CD4-positive, alpha-beta memory T cell (primary cell): ENCODE measurements at regions not wholly inside any gene's neighbourhood (a gene's known extent, or its start where the extent isn't known, plus 50 kb on each side); places are given as distances from the start of the nearest gene placed in this dataset.

Source experiments
- CTCF ChIA-PET: fragments of 350-600 bp; sonication (Branson Sonifier 250); formaldehyde crosslinking; loops from one replicate; lab custom pipeline; 2021; ENCODE audit warnings: inconsistent platforms; ENCODE audit not compliant: partially characterized antibody; lab: Charles Lee
- POLR2A ChIA-PET: fragments of 350-600 bp; sonication (Branson Sonifier 250); formaldehyde crosslinking; loops from one replicate; lab custom pipeline; 2021; ENCODE audit not compliant: partially characterized antibody; lab: Charles Lee
- DNase-seq, 5 donors: peaks; one replicate each; pipeline versions ENCODE4 v3.0.0 to v3.0.0-alpha.2; 2020 to 2022; ENCODE audit warnings: mixed read lengths in 1 of 5
- H3K27ac ChIP-seq: one replicate; pipeline ENCODE4 v1.7.0; 2013; ENCODE audit warnings: low read depth, low read length
- H3K27me3 ChIP-seq: 2 replicates; pipeline ENCODE4 v1.7.0; 2013; ENCODE audit warnings: mild to moderate bottlenecking, low read length, moderate library complexity; ENCODE audit not compliant: insufficient read depth
- H3K36me3 ChIP-seq: 2 replicates; pipeline ENCODE4 v1.7.0; 2013; ENCODE audit warnings: mild to moderate bottlenecking, low read length, moderate library complexity; ENCODE audit not compliant: insufficient read depth
- H3K4me1 ChIP-seq: 2 replicates; pipeline ENCODE4 v1.7.0; 2013; ENCODE audit warnings: mild to moderate bottlenecking, low read length, moderate library complexity; ENCODE audit not compliant: insufficient read depth
- H3K4me3 ChIP-seq, 2 donors: one replicate each; pipeline ENCODE4 v1.7.0; 2013; ENCODE audit warnings: low read length in 2 of 2, mild to moderate bottlenecking in 1 of 2
- H3K9me3 ChIP-seq, 2 donors: one replicate each; pipeline ENCODE4 v1.7.0; 2013; ENCODE audit warnings: low read length in 2 of 2, control low read depth in 1 of 2; ENCODE audit not compliant: control insufficient read depth in 1 of 2
- H3K27ac Mint-ChIP-seq, 7 donors: one replicate each; pipeline ENCODE4 v1.8.0; 2020 to 2021; ENCODE audit warnings: mixed read lengths in 7 of 7, mild to moderate bottlenecking in 6 of 7, inconsistent platforms in 3 of 7, moderate library complexity in 3 of 7
- H3K27me3 Mint-ChIP-seq, 2 donors: one replicate each; pipeline ENCODE4 v1.8.0; 2020 to 2021; ENCODE audit warnings: mixed read lengths in 2 of 2
- H3K36me3 Mint-ChIP-seq, 2 donors: one replicate each; pipeline ENCODE4 v1.8.0; 2020 to 2021; ENCODE audit warnings: mixed read lengths in 2 of 2, inconsistent platforms in 1 of 2, mild to moderate bottlenecking in 1 of 2
- H3K4me1 Mint-ChIP-seq, 4 donors: one replicate each; pipeline ENCODE4 v1.8.0; 2020 to 2021; ENCODE audit warnings: mixed read lengths in 4 of 4, mild to moderate bottlenecking in 1 of 4
- H3K4me3 Mint-ChIP-seq, 8 donors: one replicate each; pipeline ENCODE4 v1.8.0; 2020 to 2021; ENCODE audit warnings: mixed read lengths in 8 of 8, mild to moderate bottlenecking in 7 of 8, moderate library complexity in 6 of 8, inconsistent platforms in 3 of 8
- H3K9me3 Mint-ChIP-seq, 8 donors: one replicate each; pipeline ENCODE4 v1.8.0; 2020 to 2021; ENCODE audit warnings: mixed read lengths in 8 of 8, mild to moderate bottlenecking in 5 of 8, inconsistent platforms in 3 of 8, moderate library complexity in 1 of 8
- intact Hi-C: fragments of 100-400 bp; cut with micrococcal nuclease; formaldehyde crosslinking; loops from one replicate; pipeline ENCODE4 v1.15.1; 2023

DNA sequence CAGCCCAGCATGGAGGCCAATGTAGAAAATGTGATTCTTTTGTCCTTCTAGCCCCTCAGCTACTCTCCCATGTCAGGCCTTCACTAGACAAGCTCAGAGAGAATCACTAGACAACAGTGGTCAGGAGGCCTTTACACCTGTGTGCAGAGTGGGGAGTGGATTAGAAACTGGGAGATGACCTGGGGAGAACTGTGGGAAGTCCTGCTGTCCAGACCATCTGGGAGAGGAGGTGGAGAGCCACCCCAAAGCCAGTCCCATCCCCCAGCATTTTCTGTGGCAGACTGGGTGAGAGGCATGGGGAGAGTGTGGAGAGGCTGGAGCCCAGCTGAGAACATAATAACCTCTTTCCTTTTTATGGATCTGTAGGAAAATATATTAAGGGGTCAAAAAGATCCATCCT is 452.0 kb upstream of the DMAC1 start:
- ChIA-PET POLR2A (interaction anchor here (0.7 kb wide), 1 partner anchor 10 kb away, joined by 3 read pairs; no protein-coding TSS in a partner anchor), CTCF (no interaction called here)
- Mint-ChIP-seq H3K4me3 (no peak overlapping the region), H3K4me1 (no peaks in the 10 kb centered on the region), H3K9me3 (no peaks in the 10 kb centered on the region), H3K36me3 (no peaks in the 10 kb centered on the region), H3K27me3 (peaks cover 0 to 3% of the 10 kb centered on the region in 2 donors), H3K27ac (no peak overlapping the region)
- intact Hi-C loops = no loop called here
- H3K9me3 ChIP-seq = no peaks in the 10 kb centered on the region
- no peaks in the 10 kb centered on the region for H3K36me3 ChIP-seq
- H3K27ac ChIP-seq = no peak overlapping the region
- no peaks in the 10 kb centered on the region for H3K27me3 ChIP-seq
- H3K4me3 ChIP-seq = no peak overlapping the region
- DNase-seq = no peak
- no peaks in the 10 kb centered on the region for H3K4me1 ChIP-seq

DNA sequence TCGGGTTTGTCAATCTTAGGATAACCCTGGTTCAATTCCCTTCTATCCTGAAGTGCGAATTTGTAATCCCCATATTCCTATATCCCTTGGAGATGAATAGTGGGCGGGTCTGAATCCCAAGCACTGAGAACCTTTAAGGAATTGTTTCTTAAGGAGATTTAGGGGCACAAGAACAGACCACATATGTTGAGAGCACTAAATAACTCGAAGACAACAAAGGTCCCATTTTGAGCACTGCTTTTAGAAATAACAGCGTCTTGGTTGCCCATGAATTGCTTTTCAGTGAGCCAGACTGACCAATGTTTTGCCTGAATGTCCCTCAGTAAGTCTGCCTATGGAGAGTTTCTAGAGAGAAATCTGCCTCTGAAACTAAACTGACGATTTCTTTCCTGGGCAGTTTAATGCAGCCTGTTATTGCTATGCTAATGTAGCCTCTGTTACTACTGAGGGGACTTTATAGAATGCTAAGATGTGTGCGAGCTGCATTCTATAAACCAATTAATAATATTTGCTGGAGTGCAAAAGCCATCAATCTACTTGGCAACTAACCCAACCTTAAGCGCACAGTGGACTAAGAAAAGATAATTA is 445.0 kb upstream of the DMAC1 start:
- Mint-ChIP-seq H3K36me3 (no peaks in the 10 kb centered on the region), H3K27me3 (peaks cover 0 to 3% of the 10 kb centered on the region in 2 donors), H3K4me3 (no peak overlapping the region), H3K27ac (no peak overlapping the region), H3K4me1 (no peaks in the 10 kb centered on the region), H3K9me3 (peaks cover 0 to 1% (median 0%) of the 10 kb centered on the region in 8 donors)
- no peaks in the 10 kb centered on the region for H3K4me1 ChIP-seq
- H3K9me3 ChIP-seq = no peaks in the 10 kb centered on the region
- ChIA-PET POLR2A (no interaction called here), CTCF (no interaction called here)
- intact Hi-C loops = no loop called here
- H3K27me3 ChIP-seq = no peaks in the 10 kb centered on the region
- no peaks in the 10 kb centered on the region for H3K36me3 ChIP-seq
- no peak overlapping the region for H3K27ac ChIP-seq
- no peak overlapping the region for H3K4me3 ChIP-seq
- DNase-seq = no peak

DNA sequence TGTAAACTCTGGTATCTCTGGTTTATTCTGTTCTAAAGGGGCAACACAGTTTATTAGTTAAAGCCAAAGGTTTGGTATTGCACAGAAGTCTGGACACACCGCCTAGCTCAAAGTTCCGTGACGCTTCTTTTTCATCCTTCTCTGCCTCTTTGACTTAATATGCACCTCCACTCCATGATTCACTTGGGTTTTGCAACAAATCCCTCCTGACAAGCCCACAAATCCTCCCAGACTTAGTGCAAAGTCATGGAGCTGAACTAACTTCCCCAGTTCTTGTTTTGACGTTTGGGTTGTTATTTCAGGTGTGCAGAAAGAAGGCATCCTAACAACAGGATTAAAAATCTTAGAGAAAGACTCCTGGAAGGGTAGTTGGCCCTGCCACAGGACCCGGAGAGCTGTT is 441.6 kb upstream of the DMAC1 start:
- Histone ChIP-seq H3K27ac (no peak overlapping the region), H3K4me3 (no peak overlapping the region), H3K9me3 (no peaks in the 10 kb centered on the region), H3K4me1 (no peaks in the 10 kb centered on the region), H3K27me3 (no peaks in the 10 kb centered on the region), H3K36me3 (no peaks in the 10 kb centered on the region)
- Mint-ChIP-seq H3K27ac (no peak overlapping the region), H3K36me3 (no peaks in the 10 kb centered on the region), H3K27me3 (no peaks in the 10 kb centered on the region), H3K9me3 (peaks cover 0 to 1% (median 0%) of the 10 kb centered on the region in 8 donors), H3K4me3 (no peak overlapping the region), H3K4me1 (no peaks in the 10 kb centered on the region)
- ChIA-PET POLR2A (no interaction called here), CTCF (interaction anchor here (0.7 kb wide), 1 partner anchor 1392 kb away, joined by 4 read pairs; no protein-coding TSS in a partner anchor)
- intact Hi-C loops = no loop called here
- no peak for DNase-seq

DNA sequence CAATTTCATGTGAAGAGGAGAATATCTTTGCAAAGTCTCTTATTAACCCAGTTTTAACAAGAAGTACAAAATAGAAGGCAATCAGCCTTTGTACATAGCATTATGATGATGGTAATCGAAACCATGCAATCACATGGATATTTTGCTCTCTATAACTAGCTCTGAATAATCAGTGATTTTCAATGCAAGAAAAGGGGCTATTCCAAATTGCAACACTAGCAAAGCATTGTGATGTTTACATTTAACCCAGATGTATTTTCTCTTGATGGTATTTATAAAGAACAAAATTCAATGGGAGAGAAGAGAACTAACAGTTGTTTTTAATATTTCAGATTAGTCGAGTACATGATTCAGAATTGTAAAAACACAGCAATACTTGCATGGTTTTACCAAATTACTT is 437.5 kb upstream of the DMAC1 start:
- no peaks in the 10 kb centered on the region for H3K27me3 ChIP-seq
- no peak for DNase-seq
- no peaks in the 10 kb centered on the region for H3K4me1 ChIP-seq
- no peaks in the 10 kb centered on the region for H3K36me3 ChIP-seq
- H3K27ac Mint-ChIP-seq = no peak overlapping the region
- H3K4me3 ChIP-seq = no peak overlapping the region
- H3K4me3 Mint-ChIP-seq = no peak overlapping the region
- H3K4me1 Mint-ChIP-seq = no peaks in the 10 kb centered on the region
- no peaks in the 10 kb centered on the region for H3K9me3 ChIP-seq
- ChIA-PET CTCF (no interaction called here), POLR2A (no interaction called here)
- no peaks in the 10 kb centered on the region for H3K9me3 Mint-ChIP-seq
- H3K27ac ChIP-seq = no peak overlapping the region
- H3K36me3 Mint-ChIP-seq = no peaks in the 10 kb centered on the region
- intact Hi-C loops = no loop called here
- peaks cover 0 to 2% of the 10 kb centered on the region in 2 donors for H3K27me3 Mint-ChIP-seq

DNA sequence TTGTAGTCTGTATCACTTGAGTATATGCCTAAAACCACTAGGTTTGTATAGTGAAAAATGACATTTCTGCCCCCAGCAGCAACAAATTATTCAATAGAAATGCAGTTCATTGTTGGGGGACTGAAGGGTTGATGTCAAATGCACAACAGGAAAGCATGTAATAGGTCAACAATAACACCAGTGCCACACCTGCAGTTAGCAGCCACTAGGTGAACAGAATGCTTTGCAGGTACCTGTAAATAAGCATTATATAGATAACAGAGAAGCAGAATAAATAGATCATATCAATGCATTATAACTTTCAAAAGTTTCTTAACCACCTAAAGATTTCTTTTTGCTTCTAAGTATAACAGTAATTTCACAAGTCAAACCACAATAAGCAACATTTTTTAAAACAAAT is 435.9 kb upstream of the DMAC1 start:
- no peak overlapping the region for H3K27ac ChIP-seq
- H3K36me3 ChIP-seq = no peaks in the 10 kb centered on the region
- no peaks in the 10 kb centered on the region for H3K36me3 Mint-ChIP-seq
- ChIA-PET CTCF (no interaction called here), POLR2A (no interaction called here)
- peaks cover 0 to 2% of the 10 kb centered on the region in 2 donors for H3K27me3 Mint-ChIP-seq
- no peaks in the 10 kb centered on the region for H3K4me1 Mint-ChIP-seq
- H3K27me3 ChIP-seq = no peaks in the 10 kb centered on the region
- no peaks in the 10 kb centered on the region for H3K9me3 ChIP-seq
- intact Hi-C loops = no loop called here
- no peak overlapping the region for H3K4me3 ChIP-seq
- H3K4me3 Mint-ChIP-seq = no peak overlapping the region
- no peaks in the 10 kb centered on the region for H3K4me1 ChIP-seq
- H3K27ac Mint-ChIP-seq = no peak overlapping the region
- DNase-seq = no peak
- no peaks in the 10 kb centered on the region for H3K9me3 Mint-ChIP-seq

DNA sequence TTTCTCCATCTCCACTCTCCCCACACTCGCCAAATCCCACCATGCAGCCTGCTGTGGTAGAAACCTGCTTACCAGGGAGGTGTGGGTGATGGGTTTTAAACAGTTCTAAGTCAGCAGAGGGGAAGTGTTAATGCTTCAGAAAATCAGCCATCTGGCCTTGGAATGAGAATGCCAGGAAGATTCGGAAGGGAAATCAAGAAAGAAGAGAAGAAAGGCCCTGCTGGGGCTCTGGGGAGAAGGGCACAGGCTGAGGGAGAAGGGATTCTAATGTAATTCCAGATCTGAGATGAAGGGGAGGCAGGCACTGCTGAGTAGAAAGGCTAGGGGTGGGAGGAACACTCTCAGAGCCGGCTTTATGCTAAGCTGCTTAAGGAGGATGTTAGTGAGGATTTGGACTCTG is 434.7 kb upstream of the DMAC1 start:
- Histone ChIP-seq H3K9me3 (no peaks in the 10 kb centered on the region), H3K4me3 (no peak overlapping the region), H3K4me1 (no peaks in the 10 kb centered on the region), H3K27ac (no peak overlapping the region), H3K36me3 (no peaks in the 10 kb centered on the region), H3K27me3 (no peaks in the 10 kb centered on the region)
- Mint-ChIP-seq H3K4me3 (no peak overlapping the region), H3K27ac (no peak overlapping the region), H3K27me3 (peaks cover 0 to 2% of the 10 kb centered on the region in 2 donors), H3K4me1 (no peaks in the 10 kb centered on the region), H3K9me3 (no peaks in the 10 kb centered on the region), H3K36me3 (no peaks in the 10 kb centered on the region)
- DNase-seq = no peak
- intact Hi-C loops = no loop called here
- CTCF ChIA-PET = no interaction called here
- POLR2A ChIA-PET = no interaction called here

DNA sequence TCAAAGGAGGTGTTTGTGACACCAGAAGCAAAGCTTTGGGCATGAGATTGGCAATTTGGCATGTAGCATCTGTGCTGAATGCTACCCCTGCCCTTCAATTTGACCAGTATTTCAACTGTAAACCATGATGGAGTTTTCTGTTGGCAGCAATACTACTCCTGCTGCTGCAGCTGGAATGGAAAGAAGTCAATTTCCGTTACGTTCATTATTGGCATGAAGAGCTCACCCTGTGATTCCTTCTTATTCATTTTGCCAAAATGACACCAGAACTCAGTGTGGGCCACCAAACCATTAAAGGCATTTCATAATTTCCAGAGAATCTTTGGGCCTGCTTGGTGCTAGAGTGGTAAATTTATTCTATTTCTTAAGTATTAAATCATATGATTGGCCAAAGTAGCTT is 433.1 kb upstream of the DMAC1 start:
- CTCF ChIA-PET = no interaction called here
- POLR2A ChIA-PET = no interaction called here

DNA sequence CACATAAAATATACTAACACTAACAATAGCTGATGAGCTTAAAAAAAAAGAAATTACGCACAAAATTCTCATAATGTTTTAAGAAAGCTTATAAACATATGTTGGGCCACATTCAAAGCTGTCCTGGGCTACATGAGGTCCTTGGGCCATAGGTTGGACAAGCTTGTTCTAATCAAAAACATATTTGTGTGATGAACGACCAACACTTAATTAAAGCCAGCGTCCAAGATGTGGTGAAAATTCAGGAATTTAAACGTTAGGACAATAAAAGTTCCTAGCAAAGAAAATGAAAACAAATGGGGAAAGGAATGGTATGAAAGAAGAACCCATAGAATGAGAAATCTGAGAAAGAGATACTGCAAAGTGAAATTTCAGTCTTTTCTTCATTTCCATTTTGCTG is 429.6 kb upstream of the DMAC1 start:
- H3K27ac ChIP-seq = no peak overlapping the region
- no peaks in the 10 kb centered on the region for H3K9me3 Mint-ChIP-seq
- no peak overlapping the region for H3K4me3 ChIP-seq
- H3K27me3 Mint-ChIP-seq = peaks cover 0 to 2% of the 10 kb centered on the region in 2 donors
- H3K36me3 Mint-ChIP-seq = no peaks in the 10 kb centered on the region
- no peaks in the 10 kb centered on the region for H3K9me3 ChIP-seq
- H3K4me1 Mint-ChIP-seq = no peaks in the 10 kb centered on the region
- ChIA-PET CTCF (no interaction called here), POLR2A (no interaction called here)
- intact Hi-C loops = no loop called here
- no peaks in the 10 kb centered on the region for H3K4me1 ChIP-seq
- no peaks in the 10 kb centered on the region for H3K36me3 ChIP-seq
- H3K27me3 ChIP-seq = no peaks in the 10 kb centered on the region
- no peak overlapping the region for H3K27ac Mint-ChIP-seq
- no peak overlapping the region for H3K4me3 Mint-ChIP-seq
- DNase-seq = no peak

More for the DNA sequence above, 433.1 kb upstream of the DMAC1 start:
- Histone ChIP-seq H3K27ac (no peak overlapping the region), H3K4me1 (no peaks in the 10 kb centered on the region), H3K27me3 (no peaks in the 10 kb centered on the region), H3K36me3 (no peaks in the 10 kb centered on the region), H3K9me3 (no peaks in the 10 kb centered on the region), H3K4me3 (no peak overlapping the region)
- no peaks in the 10 kb centered on the region for H3K36me3 Mint-ChIP-seq
- peaks cover 0 to 2% of the 10 kb centered on the region in 2 donors for H3K27me3 Mint-ChIP-seq
- H3K9me3 Mint-ChIP-seq = no peaks in the 10 kb centered on the region
- H3K4me1 Mint-ChIP-seq = no peaks in the 10 kb centered on the region
- no peak overlapping the region for H3K4me3 Mint-ChIP-seq
- DNase-seq = no peak
- intact Hi-C loops = no loop called here
- H3K27ac Mint-ChIP-seq = no peak overlapping the region
